GM12878 (cell line): ENCODE measurements at regions not wholly inside any gene's neighbourhood (a gene's known extent, or its start where the extent isn't known, plus 50 kb on each side); places are given as distances from the start of the nearest gene placed in this dataset.

ENCODE experiments used
- HDAC2 ChIP-seq: fragments of 200-600 bp; sonication (generic); IDR thresholded peaks from 2 replicates; pipeline ENCODE4 v1.6.1; 2017
- LARP7 ChIP-seq: fragments of 450-650 bp; IDR thresholded peaks from 2 replicates; pipeline ENCODE4 v1.6.1; 2017; ENCODE audit warnings: mild to moderate bottlenecking

GRCh38 chr14:71648725-71649124, 283.5 kb upstream of the RGS6 start:
- TF ChIP-seq LARP7, result no peak
- TF ChIP-seq HDAC2, result no peak
